Upper lobe of right lung (tissue), 1 donor: ENCODE measurements at regions not wholly inside any gene's neighbourhood (a gene's known extent, or its start where the extent isn't known, plus 50 kb on each side); places are given as distances from the start of the nearest gene placed in this dataset.

ENCODE experiments used
- ATAC-seq: fragments of 200-7000 bp; cut with Tn5 transposase; one replicate; pipeline ENCODE4 v1.9.1; 2020; ENCODE audit warnings: mild to moderate bottlenecking, moderate library complexity
- DNase-seq: peaks from one replicate; pipeline ENCODE4 v3.0.0-alpha.2; 2020
- H3K27ac ChIP-seq: fragments of 200-600 bp; one replicate; pipeline ENCODE4 v1.8.0; 2022
- H3K27me3 ChIP-seq: fragments of 200-600 bp; one replicate; pipeline ENCODE4 v1.8.0; 2022; ENCODE audit warnings: mild to moderate bottlenecking
- H3K36me3 ChIP-seq: fragments of 200-600 bp; one replicate; pipeline ENCODE4 v1.8.0; 2022
- H3K4me1 ChIP-seq: fragments of 200-600 bp; one replicate; pipeline ENCODE4 v1.8.0; 2022
- H3K4me3 ChIP-seq: fragments of 200-600 bp; one replicate; pipeline ENCODE4 v1.8.0; 2022; ENCODE audit warnings: mild to moderate bottlenecking
- H3K9me3 ChIP-seq: fragments of 200-600 bp; one replicate; pipeline ENCODE4 v1.8.0; 2022
- intact Hi-C: fragments of 100-400 bp; cut with DNase I; formaldehyde crosslinking; loops from one replicate; pipeline ENCODE4 v1.11.0; 2022
- TF ChIP-seq, protein P1 (sequence below): fragments of 200-600 bp; IDR thresholded peaks from one replicate; pipeline ENCODE4 v1.8.0; 2022; ENCODE audit warnings: antibody characterized with exemption
- donor health status: DM: no; HTN: yes; CAD: no; lungs with severe emphysema.

DNA sequence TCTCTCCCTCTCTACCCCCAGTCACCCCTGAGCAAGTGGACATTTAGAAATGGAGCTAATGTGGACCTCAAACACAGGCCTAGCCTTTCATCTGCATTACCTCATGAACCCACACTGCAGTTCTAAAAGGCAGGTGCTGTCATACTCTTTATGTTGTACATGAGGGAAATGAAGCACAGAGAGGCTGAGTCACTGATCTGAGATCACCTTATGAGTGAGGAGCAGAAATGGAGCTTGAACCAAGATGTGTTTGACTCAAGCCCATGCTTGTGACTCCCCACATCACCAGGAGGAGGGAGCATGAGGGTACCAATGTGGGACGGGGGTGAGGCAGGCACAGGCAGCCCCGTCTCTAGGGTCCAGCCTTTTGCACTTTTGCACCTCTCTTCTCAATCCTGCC, 702.8 kb downstream of the PTPRU start:
- no peaks in the 10 kb centered on the region for H3K9me3 ChIP-seq
- intact Hi-C loops, result no loop called here
- TF ChIP-seq, protein P1, sequence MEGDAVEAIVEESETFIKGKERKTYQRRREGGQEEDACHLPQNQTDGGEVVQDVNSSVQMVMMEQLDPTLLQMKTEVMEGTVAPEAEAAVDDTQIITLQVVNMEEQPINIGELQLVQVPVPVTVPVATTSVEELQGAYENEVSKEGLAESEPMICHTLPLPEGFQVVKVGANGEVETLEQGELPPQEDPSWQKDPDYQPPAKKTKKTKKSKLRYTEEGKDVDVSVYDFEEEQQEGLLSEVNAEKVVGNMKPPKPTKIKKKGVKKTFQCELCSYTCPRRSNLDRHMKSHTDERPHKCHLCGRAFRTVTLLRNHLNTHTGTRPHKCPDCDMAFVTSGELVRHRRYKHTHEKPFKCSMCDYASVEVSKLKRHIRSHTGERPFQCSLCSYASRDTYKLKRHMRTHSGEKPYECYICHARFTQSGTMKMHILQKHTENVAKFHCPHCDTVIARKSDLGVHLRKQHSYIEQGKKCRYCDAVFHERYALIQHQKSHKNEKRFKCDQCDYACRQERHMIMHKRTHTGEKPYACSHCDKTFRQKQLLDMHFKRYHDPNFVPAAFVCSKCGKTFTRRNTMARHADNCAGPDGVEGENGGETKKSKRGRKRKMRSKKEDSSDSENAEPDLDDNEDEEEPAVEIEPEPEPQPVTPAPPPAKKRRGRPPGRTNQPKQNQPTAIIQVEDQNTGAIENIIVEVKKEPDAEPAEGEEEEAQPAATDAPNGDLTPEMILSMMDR, result no peak
- DNase-seq, result no peak
- no peak overlapping the region for H3K4me3 ChIP-seq
- peaks cover 12% of the 10 kb centered on the region for H3K27me3 ChIP-seq
- no peak for ATAC-seq
- no peaks in the 10 kb centered on the region for H3K36me3 ChIP-seq
- H3K4me1 ChIP-seq, result no peaks in the 10 kb centered on the region
- no peak overlapping the region for H3K27ac ChIP-seq

DNA sequence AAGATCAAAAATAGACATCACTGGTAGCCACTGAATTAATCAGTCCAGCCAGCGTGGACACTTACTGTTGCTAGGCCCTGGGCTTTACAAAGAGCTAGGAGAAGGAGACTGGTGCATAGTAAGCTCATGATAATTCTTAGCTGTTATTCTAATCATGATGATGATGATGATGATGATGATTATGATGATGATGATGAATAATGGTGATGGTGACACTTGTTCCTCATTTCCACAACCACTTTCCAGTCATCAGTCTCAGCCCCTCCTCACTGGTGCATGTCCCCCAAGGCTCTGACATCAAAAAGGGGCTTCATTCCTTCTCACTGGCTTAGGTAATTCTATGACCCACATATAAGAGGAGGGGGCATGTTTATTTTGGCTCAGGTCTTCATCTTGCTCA, 701.0 kb downstream of the PTPRU start:
- ATAC-seq, result no peak
- H3K36me3 ChIP-seq, result no peaks in the 10 kb centered on the region
- H3K9me3 ChIP-seq, result no peaks in the 10 kb centered on the region
- intact Hi-C loops, result no loop called here
- TF ChIP-seq, protein P1, result no peak
- H3K27ac ChIP-seq, result no peak overlapping the region
- DNase-seq, result no peak
- H3K4me3 ChIP-seq, result no peak overlapping the region
- H3K27me3 ChIP-seq, result peaks cover 12% of the 10 kb centered on the region
- no peaks in the 10 kb centered on the region for H3K4me1 ChIP-seq

DNA sequence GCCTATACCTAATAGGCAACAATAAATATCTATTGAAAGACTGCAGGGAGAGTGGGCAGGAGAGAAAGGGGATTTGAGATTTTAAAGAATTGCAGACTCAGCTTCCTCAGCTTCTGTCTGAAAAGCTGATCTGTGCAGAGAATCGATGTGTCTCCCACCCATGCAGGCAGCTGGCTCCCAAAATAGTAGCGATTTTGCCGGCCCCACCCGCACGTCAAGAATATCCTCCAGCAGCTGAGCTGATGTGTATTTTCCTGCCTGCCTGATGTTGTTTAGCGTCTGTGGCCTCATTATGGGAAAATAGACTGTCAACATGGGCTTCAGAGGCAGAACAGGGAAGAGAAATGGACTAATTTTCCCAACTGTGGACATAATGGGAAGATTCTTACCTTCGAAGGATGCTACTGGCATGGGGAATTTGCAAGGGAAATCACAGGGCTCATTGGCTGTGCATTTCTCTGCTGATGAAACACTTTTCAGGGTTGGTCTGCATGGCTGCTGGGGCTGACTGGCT, 699.8 kb downstream of the PTPRU start:
- intact Hi-C loops, result no loop called here

DNA sequence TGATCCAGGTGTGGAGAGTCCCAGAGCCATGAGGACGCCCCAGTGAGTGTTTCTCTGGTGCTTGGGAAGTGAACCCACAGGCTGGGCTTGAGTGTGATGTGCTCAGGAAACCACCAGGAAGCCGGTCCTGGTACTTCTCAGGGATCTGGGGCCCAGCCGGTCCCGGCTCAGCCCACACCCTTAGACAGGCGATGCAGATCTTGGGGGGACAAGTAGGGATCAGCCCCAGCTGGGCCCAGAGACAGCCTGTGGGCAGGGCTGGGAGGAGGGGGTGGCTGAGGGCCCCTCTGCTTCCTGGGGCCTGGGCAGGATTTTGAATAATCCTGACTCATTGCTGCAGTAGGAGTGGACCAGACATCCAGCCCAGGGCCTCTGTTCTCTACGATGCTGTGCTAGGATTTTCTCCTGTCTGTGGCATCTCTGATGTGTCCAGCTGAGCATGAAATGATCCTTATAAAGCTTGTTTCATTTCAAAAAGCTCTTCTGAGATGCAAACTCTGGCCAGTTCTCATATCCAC, 698.0 kb downstream of the PTPRU start:
- DNase-seq (no peak), ATAC-seq (no peak)
- no peak overlapping the region for H3K27ac ChIP-seq
- no peaks in the 10 kb centered on the region for H3K4me1 ChIP-seq
- H3K36me3 ChIP-seq, result no peaks in the 10 kb centered on the region
- TF ChIP-seq, protein P1, result no peak
- no peak overlapping the region for H3K4me3 ChIP-seq
- intact Hi-C loops, result no loop called here
- H3K9me3 ChIP-seq, result no peaks in the 10 kb centered on the region
- peaks cover 17% of the 10 kb centered on the region for H3K27me3 ChIP-seq

More for the DNA sequence above, 699.8 kb downstream of the PTPRU start:
- Histone ChIP-seq H3K4me3 (no peak overlapping the region), H3K9me3 (no peaks in the 10 kb centered on the region), H3K27me3 (peaks cover 22% of the 10 kb centered on the region), H3K27ac (no peak overlapping the region), H3K4me1 (no peaks in the 10 kb centered on the region), H3K36me3 (no peaks in the 10 kb centered on the region)
- DNase-seq (no peak), ATAC-seq (no peak)
- TF ChIP-seq, protein P1, result no peak

DNA sequence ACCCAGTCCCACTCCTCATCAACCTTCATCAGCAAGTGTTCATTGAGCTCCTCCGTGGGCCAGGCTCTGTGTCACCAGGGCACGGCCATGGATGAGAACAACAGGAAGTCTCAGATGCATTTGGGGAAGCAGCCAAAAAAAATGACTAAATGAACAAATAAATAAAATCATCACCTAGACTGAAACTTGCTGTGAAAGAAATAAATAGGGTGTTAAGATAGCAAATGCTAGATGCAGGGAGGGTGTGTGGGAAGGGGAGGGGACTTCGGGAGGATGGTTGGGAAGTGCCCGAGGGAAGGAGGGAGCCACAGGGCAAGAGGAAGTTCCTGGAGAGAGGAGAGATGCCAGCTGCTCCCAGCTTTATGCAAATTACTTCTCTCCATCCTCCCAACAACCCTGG, 696.7 kb downstream of the PTPRU start:
- intact Hi-C loops, result no loop called here
- Histone ChIP-seq H3K4me1 (no peaks in the 10 kb centered on the region), H3K9me3 (no peaks in the 10 kb centered on the region), H3K27ac (no peak overlapping the region), H3K4me3 (no peak overlapping the region), H3K27me3 (peaks cover 16% of the 10 kb centered on the region), H3K36me3 (no peaks in the 10 kb centered on the region)
- TF ChIP-seq, protein P1, result no peak
- ATAC-seq (no peak), DNase-seq (no peak)

DNA sequence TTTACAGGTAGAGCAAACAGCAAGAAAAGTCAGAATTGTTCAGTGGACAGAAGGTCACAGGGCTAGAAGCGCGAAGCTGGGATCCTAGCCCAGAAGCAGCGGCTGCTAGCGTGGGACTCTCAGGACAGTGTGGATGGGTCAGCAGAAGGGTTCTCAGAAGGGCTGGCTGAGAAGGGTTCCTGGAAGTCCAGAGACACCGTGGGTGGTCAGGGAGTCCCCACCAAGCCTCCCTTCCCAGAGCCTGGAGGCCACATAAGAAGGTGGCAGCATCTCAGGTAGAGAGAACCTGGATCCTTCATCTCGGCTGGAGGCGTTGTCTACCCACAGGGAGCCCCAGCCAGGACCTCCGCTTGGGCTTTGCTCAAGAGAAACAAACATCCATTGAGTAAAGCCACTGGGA, 696.3 kb downstream of the PTPRU start:
- TF ChIP-seq, protein P1, result no peak
- peaks cover 16% of the 10 kb centered on the region for H3K27me3 ChIP-seq
- DNase-seq (no peak), ATAC-seq (no peak)
- H3K36me3 ChIP-seq, result no peaks in the 10 kb centered on the region
- intact Hi-C loops, result no loop called here
- no peak overlapping the region for H3K27ac ChIP-seq
- H3K4me3 ChIP-seq, result no peak overlapping the region
- no peaks in the 10 kb centered on the region for H3K9me3 ChIP-seq
- H3K4me1 ChIP-seq, result no peaks in the 10 kb centered on the region
